ENCODE measurements at regions not wholly inside any gene's neighbourhood (a gene's known extent, or its start where the extent isn't known, plus 50 kb on each side); places are given as distances from the start of the nearest gene placed in this dataset.

GRCh38 chr1:185634704-185635103 is 99.5 kb upstream of the HMCN1 start:
- Mint-ChIP-seq H3K4me1 (ENCODE audit: unreplicated experiment) (no peaks in the 10 kb centered on the region), H3K27me3 (ENCODE audit: unreplicated experiment) (no peaks in the 10 kb centered on the region), H3K36me3 (ENCODE audit: unreplicated experiment) (peaks cover 2% of the 10 kb centered on the region), H3K9me3 (ENCODE audit: unreplicated experiment) (peaks cover 9% of the 10 kb centered on the region), H3K4me3 (ENCODE audit: unreplicated experiment) (no peak overlapping the region), H3K27ac (ENCODE audit: unreplicated experiment) (no peak overlapping the region)
- no peak for DNase-seq (ENCODE audit: extremely low spot score, unreplicated experiment)
- TF ChIP-seq CTCF (IDR thresholded peaks at IDR 0.05), result no peak

GRCh38 chr1:185632659-185633423 is 101.3 kb upstream of the HMCN1 start:
- DNase-seq (ENCODE audit: extremely low spot score, unreplicated experiment), result no peak
- TF ChIP-seq CTCF (IDR thresholded peaks at IDR 0.05), result no peak
- Mint-ChIP-seq H3K9me3 (ENCODE audit: unreplicated experiment) (peaks cover 6% of the 10 kb centered on the region), H3K4me1 (ENCODE audit: unreplicated experiment) (no peaks in the 10 kb centered on the region), H3K4me3 (ENCODE audit: unreplicated experiment) (no peak overlapping the region), H3K27me3 (ENCODE audit: unreplicated experiment) (no peaks in the 10 kb centered on the region), H3K27ac (ENCODE audit: unreplicated experiment) (no peak overlapping the region), H3K36me3 (ENCODE audit: unreplicated experiment) (peaks cover 2% of the 10 kb centered on the region)

GRCh38 chr1:185631843-185632242 is 102.3 kb upstream of the HMCN1 start:
- Mint-ChIP-seq H3K4me3 (ENCODE audit: unreplicated experiment) (no peak overlapping the region), H3K4me1 (ENCODE audit: unreplicated experiment) (no peaks in the 10 kb centered on the region), H3K27me3 (ENCODE audit: unreplicated experiment) (no peaks in the 10 kb centered on the region), H3K36me3 (ENCODE audit: unreplicated experiment) (no peaks in the 10 kb centered on the region), H3K27ac (ENCODE audit: unreplicated experiment) (no peak overlapping the region), H3K9me3 (ENCODE audit: unreplicated experiment) (peaks cover 6% of the 10 kb centered on the region)
- no peak for TF ChIP-seq CTCF (IDR thresholded peaks at IDR 0.05)
- DNase-seq (ENCODE audit: extremely low spot score, unreplicated experiment), result no peak

- no peaks in the 10 kb centered on the region for H3K27me3 Mint-ChIP-seq (ENCODE audit: unreplicated experiment)
- H3K4me1 Mint-ChIP-seq (ENCODE audit: unreplicated experiment), result peaks cover 12% of the 10 kb centered on the region
- no peak overlapping the region for H3K4me3 Mint-ChIP-seq (ENCODE audit: unreplicated experiment)
- no peak for DNase-seq (ENCODE audit: extremely low spot score, unreplicated experiment)
- no peak overlapping the region for H3K27ac Mint-ChIP-seq (ENCODE audit: unreplicated experiment)
- H3K36me3 Mint-ChIP-seq (ENCODE audit: unreplicated experiment), result no peaks in the 10 kb centered on the region
- TF ChIP-seq CTCF (IDR thresholded peaks at IDR 0.05), result no peak
- H3K9me3 Mint-ChIP-seq (ENCODE audit: unreplicated experiment), result no peaks in the 10 kb centered on the region
These were observed 106.3 kb upstream of the HMCN1 start for GRCh38 chr1:185627761-185628501.

- H3K9me3 Mint-ChIP-seq (ENCODE audit: unreplicated experiment), result no peaks in the 10 kb centered on the region
- no peak overlapping the region for H3K27ac Mint-ChIP-seq (ENCODE audit: unreplicated experiment)
- no peaks in the 10 kb centered on the region for H3K27me3 Mint-ChIP-seq (ENCODE audit: unreplicated experiment)
- no peak for DNase-seq (ENCODE audit: extremely low spot score, unreplicated experiment)
- no peak for TF ChIP-seq CTCF (IDR thresholded peaks at IDR 0.05)
- no peak overlapping the region for H3K4me3 Mint-ChIP-seq (ENCODE audit: unreplicated experiment)
- no peaks in the 10 kb centered on the region for H3K36me3 Mint-ChIP-seq (ENCODE audit: unreplicated experiment)
- H3K4me1 Mint-ChIP-seq (ENCODE audit: unreplicated experiment), result peaks cover 12% of the 10 kb centered on the region
These were observed 107.0 kb upstream of the HMCN1 start for GRCh38 chr1:185627171-185627570.

Measured in osteocyte (in vitro differentiated cells).